Endothelial cell of umbilical vein (primary cell): ENCODE measurements at regions not wholly inside any gene's neighbourhood (a gene's known extent, or its start where the extent isn't known, plus 50 kb on each side); places are given as distances from the start of the nearest gene placed in this dataset.

Source experiments
- BruUV-seq: library from RNA; stranded (reverse); fragments of 400-500 nt; replicated peaks from 2 replicates; lab custom pipeline; 2021; lab: Mats Ljungman, UMichigan
- CTCF ChIA-PET: fragments of 300-600, 350-600 bp; sonication (Branson Sonifier 250); formaldehyde crosslinking; loops from one replicate; lab custom pipeline; 2021; ENCODE audit warnings: antibody characterized with exemption, inconsistent platforms; lab: Charles Lee
- POLR2A ChIA-PET: fragments of 300-600, 350-600 bp; sonication (Branson Sonifier 250); formaldehyde crosslinking; loops from one replicate; lab custom pipeline; 2021; ENCODE audit warnings: antibody characterized with exemption, inconsistent platforms; lab: Charles Lee
- DNase-seq: peaks from one replicate; pipeline ENCODE4 v3.0.0-alpha.2; 2011; ENCODE audit warnings: low read depth, low spot score
- FAIRE-seq: peaks from 2 replicates; lab custom pipeline; 2011; peaks lifted over from hg19 to GRCh38; lab: Jason Lieb, UNC
- H2AFZ ChIP-seq: 2 replicates; pipeline ENCODE4 v1.6.0; 2012; ENCODE audit warnings: low read depth, low read length, control low read depth, inconsistent platforms
- H3K27ac ChIP-seq: 2 replicates; pipeline ENCODE4 v1.5.1; 2011; ENCODE audit warnings: low read depth, mild to moderate bottlenecking, control low read depth, low read length, moderate library complexity; ENCODE audit not compliant: insufficient read depth
- H3K27me3 ChIP-seq, 2 experiments: 2 replicates each; pipeline versions ENCODE4 v1.6.0 to v1.6.1; 2011; ENCODE audit warnings: low read length in 2 of 2, mixed read lengths in 1 of 2; ENCODE audit not compliant: control insufficient read depth in 2 of 2, insufficient read depth in 2 of 2
- H3K36me3 ChIP-seq, 2 experiments: 2 replicates in 1 of 2; 3 replicates in 1 of 2; pipeline ENCODE4 v1.5.1; 2011; ENCODE audit warnings: low read length in 2 of 2, mild to moderate bottlenecking in 1 of 2, moderate library complexity in 1 of 2; ENCODE audit not compliant: control insufficient read depth in 2 of 2, insufficient read depth in 2 of 2; ENCODE audit errors: extremely low read depth in 1 of 2
- H3K4me1 ChIP-seq: 3 replicates; pipeline ENCODE4 v1.5.1; 2011; ENCODE audit warnings: mild to moderate bottlenecking, low read length; ENCODE audit not compliant: control insufficient read depth, insufficient read depth; ENCODE audit errors: extremely low read depth
- H3K4me2 ChIP-seq: 2 replicates; pipeline ENCODE4 v1.6.1; 2011; ENCODE audit warnings: low read length, control low read depth, mixed read lengths; ENCODE audit not compliant: insufficient read depth
- H3K4me3 ChIP-seq, 3 experiments: fragments of 200-600 bp in 1 of 3; sonication (generic), shearing (Covaris generic) in 1 of 3; replicated peaks in 1 of 3; 2 replicates each; pipeline ENCODE4 v1.5.1; 2011 to 2016; ENCODE audit warnings: control low read depth in 3 of 3, low read length in 3 of 3, mild to moderate bottlenecking in 2 of 3, inconsistent platforms in 1 of 3, low read depth in 1 of 3, moderate library complexity in 1 of 3; ENCODE audit not compliant: insufficient read depth in 1 of 3
- H3K79me2 ChIP-seq: 2 replicates; pipeline ENCODE4 v1.6.0; 2012; ENCODE audit warnings: low read length, inconsistent platforms; ENCODE audit not compliant: control insufficient read depth, insufficient read depth
- H3K9ac ChIP-seq: replicated peaks from 2 replicates; pipeline ENCODE3; 2011; ENCODE audit warnings: low read length, control low read depth; ENCODE audit not compliant: insufficient read depth; ENCODE audit errors: extremely low read depth
- H3K9me1 ChIP-seq: replicated peaks from 3 replicates; pipeline ENCODE4 v1.6.0; 2011; ENCODE audit warnings: mild to moderate bottlenecking, low read length; ENCODE audit not compliant: control insufficient read depth, insufficient read depth; ENCODE audit errors: extremely low read depth
- H3K9me3 ChIP-seq: replicated peaks from 2 replicates; pipeline ENCODE4 v1.5.1; 2012; ENCODE audit warnings: low read length, inconsistent platforms; ENCODE audit not compliant: control insufficient read depth, insufficient read depth
- H4K20me1 ChIP-seq: replicated peaks from 2 replicates; pipeline ENCODE3; 2011; ENCODE audit warnings: mild to moderate bottlenecking, low read length; ENCODE audit not compliant: control insufficient read depth, insufficient read depth; ENCODE audit errors: extremely low read depth
- EZH2 ChIP-seq: IDR thresholded peaks from 2 replicates; pipeline ENCODE4 v1.6.1; 2012; ENCODE audit warnings: borderline replicate concordance, low read depth, mild to moderate bottlenecking, moderate library complexity, low read length, inconsistent platforms; ENCODE audit not compliant: severe bottlenecking
- FOS ChIP-seq: IDR thresholded peaks from 2 replicates; pipeline ENCODE4 v1.6.1; 2011; ENCODE audit warnings: mild to moderate bottlenecking, low read length, moderate library complexity, borderline replicate concordance; ENCODE audit not compliant: insufficient read depth
- JUN ChIP-seq: IDR thresholded peaks from 2 replicates; pipeline ENCODE4 v1.6.1; 2011; ENCODE audit warnings: borderline replicate concordance, low read depth; ENCODE audit not compliant: insufficient read length, insufficient read depth
- MYC ChIP-seq: IDR thresholded peaks from one replicate; pipeline ENCODE4 v1.6.1; 2011; ENCODE audit warnings: mild to moderate bottlenecking, low read depth, low read length
- POLR2A ChIP-seq: IDR thresholded peaks from 2 replicates; pipeline ENCODE4 v1.6.1; 2012; ENCODE audit warnings: low read depth, mild to moderate bottlenecking, control low read depth, low read length
- POLR2AphosphoS5 ChIP-seq: IDR thresholded peaks from 2 replicates; pipeline ENCODE4 v1.6.1; 2012; ENCODE audit warnings: low read depth, mild to moderate bottlenecking, control low read depth, low read length, moderate library complexity; ENCODE audit not compliant: insufficient read depth
- dilution Hi-C: fragments of 300-500 bp; cut with MboI; formaldehyde crosslinking; loops from one replicate; pipeline ENCODE4 v1.15.0; 2019; ENCODE audit warnings: low sequenced_read_pairs; ENCODE audit not compliant: extremely low pct_ligation_motif_present
- intact Hi-C: fragments of 100-400 bp; cut with micrococcal nuclease; formaldehyde crosslinking; loops from one replicate; pipeline ENCODE4 v1.10.0; 2022
- TF ChIP-seq, protein P1 (sequence below), 2 donors: IDR thresholded peaks; 1 replicate in 1 of 2; 2 replicates in 1 of 2; pipeline ENCODE4 v1.5.1; 2011; ENCODE audit warnings: low read length in 2 of 2, mild to moderate bottlenecking in 2 of 2, moderate library complexity in 2 of 2, control low read depth in 1 of 2, inconsistent platforms in 1 of 2, low read depth in 1 of 2; ENCODE audit not compliant: insufficient read depth in 1 of 2; ENCODE audit errors: extremely low read depth in 1 of 2
- TF ChIP-seq, protein P2 (sequence below): IDR thresholded peaks from 2 replicates; pipeline ENCODE4 v1.6.1; 2011; ENCODE audit not compliant: insufficient read depth, insufficient read length

DNA sequence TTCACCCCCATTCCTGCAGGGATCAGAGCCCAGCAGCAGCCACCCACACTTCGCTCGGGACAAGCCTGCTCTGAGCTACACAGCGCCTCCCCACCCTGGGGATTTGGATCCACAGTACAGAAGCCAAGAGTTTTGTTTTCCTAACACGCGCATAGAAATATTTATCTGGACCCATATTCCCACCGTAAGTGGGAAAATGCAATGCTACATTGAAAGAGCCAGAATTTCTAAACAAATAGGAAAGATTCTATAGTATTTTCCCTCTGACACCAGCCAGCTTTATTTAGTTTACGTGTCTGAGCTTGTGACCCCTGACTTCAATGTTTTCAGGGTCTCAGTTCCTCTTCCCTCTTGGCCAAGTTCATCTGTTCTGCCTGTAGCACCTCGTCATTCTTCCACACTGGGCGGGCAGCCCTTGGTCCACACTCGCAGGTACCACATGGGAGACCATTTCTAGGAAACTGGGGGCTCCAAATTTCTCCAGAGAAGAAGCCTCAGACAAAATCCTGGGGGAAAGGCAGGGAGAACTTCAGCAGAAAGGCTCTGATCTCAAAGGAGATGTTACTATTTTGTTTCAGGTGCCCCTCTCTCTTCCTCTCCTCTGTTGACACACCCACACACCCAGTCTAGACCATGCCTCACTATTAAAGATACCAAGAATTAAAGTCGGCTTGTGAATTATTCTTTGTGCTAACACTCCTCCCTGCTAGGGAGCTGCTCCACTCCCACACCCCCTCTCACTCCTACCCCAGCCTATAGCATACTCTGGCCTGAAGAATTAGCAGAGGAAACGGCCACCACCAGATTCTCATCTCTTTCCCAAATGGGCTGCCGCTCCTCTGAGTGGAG is 116.0 kb upstream of the PCGF5 start:
- intact Hi-C loops (no loop called here), dilution Hi-C loops (no loop called here)
- Histone ChIP-seq H3K4me1 (no peaks in the 10 kb centered on the region), H3K36me3 (no peaks in the 10 kb centered on the region), H3K9me1 (no peaks in the 10 kb centered on the region), H3K27ac (no peak overlapping the region), H3K27me3 (peaks cover 3 to 6% of the 10 kb centered on the region in 2 experiments), H3K9ac (no peak overlapping the region), H3K4me3 (no peak overlapping the region), H3K9me3 (no peaks in the 10 kb centered on the region), H3K79me2 (no peaks in the 10 kb centered on the region), H4K20me1 (no peaks in the 10 kb centered on the region), H2AFZ (no peak overlapping the region), H3K4me2 (no peak overlapping the region)
- no peak for TF ChIP-seq FOS
- TF ChIP-seq, protein P1, sequence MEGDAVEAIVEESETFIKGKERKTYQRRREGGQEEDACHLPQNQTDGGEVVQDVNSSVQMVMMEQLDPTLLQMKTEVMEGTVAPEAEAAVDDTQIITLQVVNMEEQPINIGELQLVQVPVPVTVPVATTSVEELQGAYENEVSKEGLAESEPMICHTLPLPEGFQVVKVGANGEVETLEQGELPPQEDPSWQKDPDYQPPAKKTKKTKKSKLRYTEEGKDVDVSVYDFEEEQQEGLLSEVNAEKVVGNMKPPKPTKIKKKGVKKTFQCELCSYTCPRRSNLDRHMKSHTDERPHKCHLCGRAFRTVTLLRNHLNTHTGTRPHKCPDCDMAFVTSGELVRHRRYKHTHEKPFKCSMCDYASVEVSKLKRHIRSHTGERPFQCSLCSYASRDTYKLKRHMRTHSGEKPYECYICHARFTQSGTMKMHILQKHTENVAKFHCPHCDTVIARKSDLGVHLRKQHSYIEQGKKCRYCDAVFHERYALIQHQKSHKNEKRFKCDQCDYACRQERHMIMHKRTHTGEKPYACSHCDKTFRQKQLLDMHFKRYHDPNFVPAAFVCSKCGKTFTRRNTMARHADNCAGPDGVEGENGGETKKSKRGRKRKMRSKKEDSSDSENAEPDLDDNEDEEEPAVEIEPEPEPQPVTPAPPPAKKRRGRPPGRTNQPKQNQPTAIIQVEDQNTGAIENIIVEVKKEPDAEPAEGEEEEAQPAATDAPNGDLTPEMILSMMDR (IDR thresholded peaks at IDR 0.05; ENCODE audit: extremely low read depth in 1 of 2, insufficient read depth in 1 of 2, low read depth in 1 of 2, low read length in 2 of 2), result no peak
- TF ChIP-seq MYC, result no peak
- no peak for TF ChIP-seq EZH2
- TF ChIP-seq JUN, result no peak
- no peak for TF ChIP-seq POLR2A
- TF ChIP-seq, protein P2, sequence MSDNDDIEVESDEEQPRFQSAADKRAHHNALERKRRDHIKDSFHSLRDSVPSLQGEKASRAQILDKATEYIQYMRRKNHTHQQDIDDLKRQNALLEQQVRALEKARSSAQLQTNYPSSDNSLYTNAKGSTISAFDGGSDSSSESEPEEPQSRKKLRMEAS, result no peak
- no peak for TF ChIP-seq POLR2AphosphoS5
- no TSS peak for BruUV-seq
- FAIRE-seq, result no peak
- ChIA-PET CTCF (interaction anchor here (1.1 kb wide), 1 partner anchor 16 kb away, joined by 3 read pairs; no protein-coding TSS in a partner anchor), POLR2A (no interaction called here)
- DNase-seq, result no peak
